HepG2 (cell line): ENCODE measurements at regions not wholly inside any gene's neighbourhood (a gene's known extent, or its start where the extent isn't known, plus 50 kb on each side); places are given as distances from the start of the nearest gene placed in this dataset.

Experiments
- ATAC-seq: fragments of 200-7000 bp; cut with Tn5 transposase; 3 replicates; pipeline ENCODE4 v1.9.1; 2020; ENCODE audit warnings: mild to moderate bottlenecking, moderate library complexity
- BruUV-seq: library from RNA; stranded (reverse); fragments of 400-500 nt; replicated peaks from 2 replicates; lab custom pipeline; 2021; lab: Mats Ljungman, UMichigan
- CTCF ChIA-PET: fragments of 300-600 bp; formaldehyde crosslinking; extraction: SDS; loops from one replicate; lab custom pipeline; 2021; ENCODE audit warnings: low total read pairs, inconsistent platforms, low intra/inter-chr PET ratio; lab: Yijun Ruan, JAX
- POLR2A ChIA-PET: fragments of 350-600 bp; sonication (Branson Sonifier 250); formaldehyde crosslinking; loops from one replicate; lab custom pipeline; 2020; ENCODE audit warnings: antibody characterized with exemption, inconsistent platforms; lab: Yijun Ruan, JAX
- DNase-seq: peaks from one replicate; pipeline ENCODE4 v3.0.0-alpha.2; 2015; ENCODE audit warnings: low spot score
- FAIRE-seq: peaks from 3 replicates; lab custom pipeline; 2011; peaks lifted over from hg19 to GRCh38; lab: Jason Lieb, UNC
- H2AFZ ChIP-seq: one replicate; pipeline ENCODE4 v1.6.1; 2011; ENCODE audit warnings: low read length, inconsistent platforms
- H3K27ac ChIP-seq: fragments of 300-600 bp; 3 replicates; pipeline ENCODE4 v1.8.0; 2011; ENCODE audit warnings: mixed run types, mild to moderate bottlenecking, mixed read lengths, low read length, inconsistent platforms; ENCODE audit not compliant: insufficient read depth; ENCODE audit errors: extremely low read length
- H3K27me3 ChIP-seq, 2 experiments: fragments of 200-600 bp in 1 of 2; 2 replicates in 1 of 2; 3 replicates in 1 of 2; pipeline versions ENCODE4 v1.6.0 to v1.8.0; 2011; ENCODE audit warnings: low read length in 2 of 2, mild to moderate bottlenecking in 2 of 2, moderate library complexity in 2 of 2, inconsistent platforms in 1 of 2; ENCODE audit not compliant: insufficient read depth in 2 of 2, control insufficient read depth in 1 of 2
- H3K36me3 ChIP-seq, 2 experiments: fragments of 200-600 bp in 1 of 2; replicated peaks in 1 of 2; 2 replicates in 1 of 2; 3 replicates in 1 of 2; pipeline versions ENCODE4 v1.5.1 to v1.8.0; 2011; ENCODE audit warnings: low read length in 2 of 2, inconsistent platforms in 1 of 2; ENCODE audit not compliant: insufficient read depth in 2 of 2, control insufficient read depth in 1 of 2
- H3K4me1 ChIP-seq: 2 replicates; pipeline ENCODE4 v1.5.1; 2012; ENCODE audit warnings: low read length, inconsistent platforms; ENCODE audit not compliant: insufficient read depth
- H3K4me2 ChIP-seq: 2 replicates; pipeline ENCODE4 v1.6.0; 2011; ENCODE audit warnings: low read depth, low read length, inconsistent platforms
- H3K4me3 ChIP-seq, 3 experiments: fragments of 200-600 bp in 1 of 3; sonication (generic), shearing (Covaris generic) in 1 of 3; replicated peaks in 1 of 3; 2 replicates each; pipeline ENCODE4 v1.5.1; 2011 to 2016; ENCODE audit warnings: low read length in 3 of 3, inconsistent platforms in 2 of 3, low read depth in 2 of 3, mild to moderate bottlenecking in 2 of 3, control low read depth in 1 of 3, mixed read lengths in 1 of 3; ENCODE audit not compliant: insufficient read depth in 1 of 3
- H3K79me2 ChIP-seq: one replicate; pipeline ENCODE4 v1.6.1; 2011; ENCODE audit warnings: low read length, inconsistent platforms; ENCODE audit not compliant: insufficient read depth
- H3K9ac ChIP-seq: 2 replicates; pipeline ENCODE4 v1.6.0; 2011; ENCODE audit warnings: mild to moderate bottlenecking, low read depth, low read length, inconsistent platforms; ENCODE audit not compliant: insufficient read depth
- H3K9me3 ChIP-seq: 2 replicates; pipeline ENCODE4 v1.5.1; 2012; ENCODE audit warnings: mild to moderate bottlenecking, low read length
- H4K20me1 ChIP-seq: 2 replicates; pipeline ENCODE4 v1.6.0; 2011; ENCODE audit warnings: inconsistent platforms, mild to moderate bottlenecking, low read length, moderate library complexity; ENCODE audit not compliant: insufficient read depth
- RORA ChIP-seq: sonication (generic); formaldehyde crosslinking; IDR thresholded peaks from 2 replicates; pipeline ENCODE4 v1.5.0; 2020; ENCODE audit warnings: mild to moderate bottlenecking, missing genetic modification reagents, moderate library complexity
- ZNF136 ChIP-seq: sonication (generic); formaldehyde crosslinking; IDR thresholded peaks from 2 replicates; pipeline ENCODE4 v1.8.1; 2022; ENCODE audit warnings: low read depth, mild to moderate bottlenecking, moderate library complexity, missing genetic modification reagents
- ZNF652 ChIP-seq: IDR thresholded peaks from 2 replicates; pipeline ENCODE4 v1.6.1; 2016; ENCODE audit warnings: low read depth, borderline replicate concordance
- ZNF768 ChIP-seq: sonication (generic); formaldehyde crosslinking; IDR thresholded peaks from 2 replicates; pipeline ENCODE4 v1.4.0; 2020; ENCODE audit warnings: missing genetic modification reagents
- WGBS: methylation state at CpG from one replicate; pipeline ENCODE4 v1.1.6; 2017; ENCODE audit warnings: low lambda C conversion rate; 5-methylcytosine and 5-hydroxymethylcytosine counted together
- in situ Hi-C: cut with HindIII; loops from 2 replicates; pipeline ENCODE4 v1.10.0; 2017; ENCODE audit warnings: low pct_unique_long_range_greater_than_20kb; ENCODE audit not compliant: extremely low pct_ligation_motif_present
- intact Hi-C: fragments of 100-400 bp; cut with micrococcal nuclease; formaldehyde crosslinking; loops from one replicate; pipeline ENCODE4 v1.10.0; 2022; ENCODE audit not compliant: unreplicated experiment
- TF ChIP-seq, protein P1 (sequence below): sonication (generic); formaldehyde crosslinking; IDR thresholded peaks from 2 replicates; pipeline ENCODE4 v1.4.0; 2020; ENCODE audit warnings: mild to moderate bottlenecking, missing genetic modification reagents
- TF ChIP-seq, protein P2 (sequence below): sonication (generic); formaldehyde crosslinking; conservative IDR thresholded peaks from 2 replicates; pipeline ENCODE4 v1.4.0; 2020; ENCODE audit warnings: missing genetic modification reagents

DNA sequence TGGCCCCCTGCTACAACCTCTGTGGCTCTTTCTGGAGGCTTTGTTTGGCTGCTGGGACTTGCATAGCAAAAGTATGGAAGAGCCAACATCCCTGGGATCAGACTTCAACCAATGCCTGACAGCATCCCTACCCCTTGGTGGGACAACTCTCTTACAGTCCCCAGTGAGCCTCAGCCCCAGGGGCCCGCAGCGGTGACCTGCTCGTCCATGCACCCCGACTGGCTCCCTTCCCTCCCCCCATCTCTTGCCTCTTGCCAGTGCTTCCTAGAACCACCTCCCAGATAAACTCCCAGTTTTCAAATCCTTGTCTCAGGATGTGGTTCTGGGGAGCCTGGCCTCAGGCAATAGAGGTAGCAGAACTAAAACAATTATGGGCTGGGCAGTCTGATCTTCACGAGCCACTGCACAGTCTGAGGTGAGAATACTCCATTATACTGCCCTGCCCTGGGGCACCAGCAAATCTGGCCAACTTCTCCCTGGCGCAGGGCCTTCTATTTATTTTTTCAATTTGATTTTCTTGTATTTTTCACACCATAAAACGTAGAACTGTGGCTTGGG is 86.6 kb upstream of the BRD7 start (continued):
- TF ChIP-seq, protein P1, sequence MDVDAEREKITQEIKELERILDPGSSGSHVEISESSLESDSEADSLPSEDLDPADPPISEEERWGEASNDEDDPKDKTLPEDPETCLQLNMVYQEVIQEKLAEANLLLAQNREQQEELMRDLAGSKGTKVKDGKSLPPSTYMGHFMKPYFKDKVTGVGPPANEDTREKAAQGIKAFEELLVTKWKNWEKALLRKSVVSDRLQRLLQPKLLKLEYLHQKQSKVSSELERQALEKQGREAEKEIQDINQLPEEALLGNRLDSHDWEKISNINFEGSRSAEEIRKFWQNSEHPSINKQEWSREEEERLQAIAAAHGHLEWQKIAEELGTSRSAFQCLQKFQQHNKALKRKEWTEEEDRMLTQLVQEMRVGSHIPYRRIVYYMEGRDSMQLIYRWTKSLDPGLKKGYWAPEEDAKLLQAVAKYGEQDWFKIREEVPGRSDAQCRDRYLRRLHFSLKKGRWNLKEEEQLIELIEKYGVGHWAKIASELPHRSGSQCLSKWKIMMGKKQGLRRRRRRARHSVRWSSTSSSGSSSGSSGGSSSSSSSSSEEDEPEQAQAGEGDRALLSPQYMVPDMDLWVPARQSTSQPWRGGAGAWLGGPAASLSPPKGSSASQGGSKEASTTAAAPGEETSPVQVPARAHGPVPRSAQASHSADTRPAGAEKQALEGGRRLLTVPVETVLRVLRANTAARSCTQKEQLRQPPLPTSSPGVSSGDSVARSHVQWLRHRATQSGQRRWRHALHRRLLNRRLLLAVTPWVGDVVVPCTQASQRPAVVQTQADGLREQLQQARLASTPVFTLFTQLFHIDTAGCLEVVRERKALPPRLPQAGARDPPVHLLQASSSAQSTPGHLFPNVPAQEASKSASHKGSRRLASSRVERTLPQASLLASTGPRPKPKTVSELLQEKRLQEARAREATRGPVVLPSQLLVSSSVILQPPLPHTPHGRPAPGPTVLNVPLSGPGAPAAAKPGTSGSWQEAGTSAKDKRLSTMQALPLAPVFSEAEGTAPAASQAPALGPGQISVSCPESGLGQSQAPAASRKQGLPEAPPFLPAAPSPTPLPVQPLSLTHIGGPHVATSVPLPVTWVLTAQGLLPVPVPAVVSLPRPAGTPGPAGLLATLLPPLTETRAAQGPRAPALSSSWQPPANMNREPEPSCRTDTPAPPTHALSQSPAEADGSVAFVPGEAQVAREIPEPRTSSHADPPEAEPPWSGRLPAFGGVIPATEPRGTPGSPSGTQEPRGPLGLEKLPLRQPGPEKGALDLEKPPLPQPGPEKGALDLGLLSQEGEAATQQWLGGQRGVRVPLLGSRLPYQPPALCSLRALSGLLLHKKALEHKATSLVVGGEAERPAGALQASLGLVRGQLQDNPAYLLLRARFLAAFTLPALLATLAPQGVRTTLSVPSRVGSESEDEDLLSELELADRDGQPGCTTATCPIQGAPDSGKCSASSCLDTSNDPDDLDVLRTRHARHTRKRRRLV = no peak
- TF ChIP-seq ZNF136 (CRISPR knock-in tag) = no peak
- no peak for TF ChIP-seq RORA (CRISPR knock-in tag)
- no peak for TF ChIP-seq ZNF652 (CRISPR knock-in tag)

DNA sequence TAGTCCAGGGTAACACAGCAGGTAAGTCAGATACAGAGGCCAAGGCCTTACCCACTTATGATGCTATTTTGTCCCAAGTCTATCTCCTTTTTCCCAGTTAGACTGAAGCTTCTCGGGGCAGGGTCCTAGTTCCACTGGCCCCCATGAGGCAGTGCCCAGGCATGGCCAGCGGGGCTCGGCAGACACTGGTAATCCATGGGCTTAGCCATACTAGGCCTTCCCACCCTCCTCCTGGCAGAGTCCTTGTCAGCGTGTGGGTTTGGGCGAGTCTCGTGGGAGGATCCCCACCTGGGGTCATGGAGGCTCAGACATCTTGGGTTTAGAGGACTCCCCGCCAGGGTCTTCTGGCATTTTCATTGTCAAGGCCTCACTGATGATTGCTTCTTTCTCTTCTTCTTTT is 84.7 kb upstream of the BRD7 start:
- H3K4me1 ChIP-seq = peaks cover 49% of the 10 kb centered on the region
- H3K79me2 ChIP-seq = no peaks in the 10 kb centered on the region
- in situ Hi-C loops (no loop called here), intact Hi-C loops (no loop called here)
- H3K9me3 ChIP-seq = no peaks in the 10 kb centered on the region
- peak; percentile 46 for TF ChIP-seq ZNF768
- TF ChIP-seq, protein P2, sequence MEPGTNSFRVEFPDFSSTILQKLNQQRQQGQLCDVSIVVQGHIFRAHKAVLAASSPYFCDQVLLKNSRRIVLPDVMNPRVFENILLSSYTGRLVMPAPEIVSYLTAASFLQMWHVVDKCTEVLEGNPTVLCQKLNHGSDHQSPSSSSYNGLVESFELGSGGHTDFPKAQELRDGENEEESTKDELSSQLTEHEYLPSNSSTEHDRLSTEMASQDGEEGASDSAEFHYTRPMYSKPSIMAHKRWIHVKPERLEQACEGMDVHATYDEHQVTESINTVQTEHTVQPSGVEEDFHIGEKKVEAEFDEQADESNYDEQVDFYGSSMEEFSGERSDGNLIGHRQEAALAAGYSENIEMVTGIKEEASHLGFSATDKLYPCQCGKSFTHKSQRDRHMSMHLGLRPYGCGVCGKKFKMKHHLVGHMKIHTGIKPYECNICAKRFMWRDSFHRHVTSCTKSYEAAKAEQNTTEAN (CRISPR knock-in tag) = no peak
- CTCF ChIA-PET = no interaction called here
- no peak overlapping the region for H3K4me3 ChIP-seq
- no TSS peak for BruUV-seq
- H3K36me3 ChIP-seq = no peaks in the 10 kb centered on the region
- H2AFZ ChIP-seq = no peak overlapping the region
- no peak for FAIRE-seq
- no peaks in the 10 kb centered on the region for H3K27me3 ChIP-seq
- H3K27ac ChIP-seq = no peak overlapping the region
- no peak for ATAC-seq
- no peak for DNase-seq
- WGBS = 96% methylated on average over 7 of the region's 7 CpGs
- no peaks in the 10 kb centered on the region for H4K20me1 ChIP-seq
- H3K4me2 ChIP-seq = no peak overlapping the region
- POLR2A ChIA-PET = no interaction called here
- H3K9ac ChIP-seq = no peak overlapping the region
